ENCODE measurements at regions not wholly inside any gene's neighbourhood (a gene's known extent, or its start where the extent isn't known, plus 50 kb on each side); places are given as distances from the start of the nearest gene placed in this dataset.

DNA sequence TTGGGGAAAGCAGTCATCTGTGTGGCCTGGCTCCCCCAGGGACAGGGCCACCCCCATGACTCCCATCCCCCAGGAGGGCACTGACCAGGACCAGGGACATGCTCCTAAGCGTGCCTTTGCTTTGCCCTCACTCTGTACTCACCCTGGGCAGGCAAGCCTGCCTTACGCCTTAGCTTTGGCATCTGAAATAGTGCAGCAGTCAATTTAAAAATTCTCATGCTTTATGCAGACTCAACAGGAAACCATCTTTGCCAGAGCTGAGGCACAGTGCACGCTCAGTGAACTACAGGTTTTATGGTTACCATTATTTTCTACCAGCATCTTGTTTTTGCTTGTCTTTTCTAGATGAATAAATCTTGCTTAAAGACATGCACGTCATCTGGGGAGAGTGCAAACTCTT, 323.5 kb downstream of the IRX2 start:
- Histone ChIP-seq H3K9me3 (ENCODE audit: low read depth) (peaks cover 16% of the 10 kb centered on the region), H3K4me1 (no peaks in the 10 kb centered on the region), H3K27ac (no peak overlapping the region), H2AFZ (replicated peaks) (no peak overlapping the region), H3K4me2 (no peak overlapping the region), H3K36me3 (no peaks in the 10 kb centered on the region), H3K9ac (no peak overlapping the region), H4K20me1 (ENCODE audit: low read depth) (no peaks in the 10 kb centered on the region), H3K27me3 (no peaks in the 10 kb centered on the region), H3F3A (ENCODE audit: low read depth) (no peaks in the 10 kb centered on the region), H3K79me2 (ENCODE audit: low read depth) (no peaks in the 10 kb centered on the region), H3K4me3 (no peak overlapping the region)
- Mint-ChIP-seq H3K27me3 (ENCODE audit: insufficient read depth, low read depth) (peaks cover 4% of the 10 kb centered on the region), H3K27ac (no peak overlapping the region), H3K36me3 (peaks cover 3% of the 10 kb centered on the region), H3K4me1 (peaks cover 29% of the 10 kb centered on the region), H3K4me3 (no peak overlapping the region), H3K9me3 (peaks cover 26% of the 10 kb centered on the region)
- no peak for DNase-seq (ENCODE audit: low spot score)
- no peak for TF ChIP-seq EZH2phosphoT487 (IDR thresholded peaks at IDR 0.05)
- TF ChIP-seq, protein P1, sequence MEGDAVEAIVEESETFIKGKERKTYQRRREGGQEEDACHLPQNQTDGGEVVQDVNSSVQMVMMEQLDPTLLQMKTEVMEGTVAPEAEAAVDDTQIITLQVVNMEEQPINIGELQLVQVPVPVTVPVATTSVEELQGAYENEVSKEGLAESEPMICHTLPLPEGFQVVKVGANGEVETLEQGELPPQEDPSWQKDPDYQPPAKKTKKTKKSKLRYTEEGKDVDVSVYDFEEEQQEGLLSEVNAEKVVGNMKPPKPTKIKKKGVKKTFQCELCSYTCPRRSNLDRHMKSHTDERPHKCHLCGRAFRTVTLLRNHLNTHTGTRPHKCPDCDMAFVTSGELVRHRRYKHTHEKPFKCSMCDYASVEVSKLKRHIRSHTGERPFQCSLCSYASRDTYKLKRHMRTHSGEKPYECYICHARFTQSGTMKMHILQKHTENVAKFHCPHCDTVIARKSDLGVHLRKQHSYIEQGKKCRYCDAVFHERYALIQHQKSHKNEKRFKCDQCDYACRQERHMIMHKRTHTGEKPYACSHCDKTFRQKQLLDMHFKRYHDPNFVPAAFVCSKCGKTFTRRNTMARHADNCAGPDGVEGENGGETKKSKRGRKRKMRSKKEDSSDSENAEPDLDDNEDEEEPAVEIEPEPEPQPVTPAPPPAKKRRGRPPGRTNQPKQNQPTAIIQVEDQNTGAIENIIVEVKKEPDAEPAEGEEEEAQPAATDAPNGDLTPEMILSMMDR (IDR thresholded peaks at IDR 0.05) = no peak
- no peak for TF ChIP-seq EZH2 (IDR thresholded peaks at IDR 0.05)

- H3K4me1 ChIP-seq = no peaks in the 10 kb centered on the region
- Mint-ChIP-seq H3K36me3 (no peaks in the 10 kb centered on the region), H3K4me1 (peaks cover 5% of the 10 kb centered on the region), H3K27ac (no peak overlapping the region), H3K4me3 (no peak overlapping the region), H3K27me3 (ENCODE audit: insufficient read depth, low read depth) (no peaks in the 10 kb centered on the region), H3K9me3 (peaks cover 28% of the 10 kb centered on the region)
- H3K4me2 ChIP-seq = no peak overlapping the region
- H3K36me3 ChIP-seq = no peaks in the 10 kb centered on the region
- no peak overlapping the region for H3K4me3 ChIP-seq
- DNase-seq (ENCODE audit: low spot score) = no peak
- no peaks in the 10 kb centered on the region for H4K20me1 ChIP-seq (ENCODE audit: low read depth)
- no peak overlapping the region for H3K9ac ChIP-seq
- no peaks in the 10 kb centered on the region for H3K27me3 ChIP-seq
- no peaks in the 10 kb centered on the region for H3K79me2 ChIP-seq (ENCODE audit: low read depth)
- peaks cover 11% of the 10 kb centered on the region for H3K9me3 ChIP-seq (ENCODE audit: low read depth)
- TF ChIP-seq EZH2phosphoT487 (IDR thresholded peaks at IDR 0.05) (no peak), EZH2 (IDR thresholded peaks at IDR 0.05) (no peak)
- TF ChIP-seq, protein P1 (IDR thresholded peaks at IDR 0.05) = no peak
- H3K27ac ChIP-seq = no peak overlapping the region
- no peak overlapping the region for H2AFZ ChIP-seq (replicated peaks)
- H3F3A ChIP-seq (ENCODE audit: low read depth) = no peaks in the 10 kb centered on the region
These were observed 327.8 kb downstream of the IRX2 start for GRCh38 chr5:2423634-2424033.

- Histone ChIP-seq H3K9ac (no peak overlapping the region), H3K4me1 (no peaks in the 10 kb centered on the region), H3K27ac (no peak overlapping the region), H3F3A (ENCODE audit: low read depth) (no peaks in the 10 kb centered on the region), H3K36me3 (no peaks in the 10 kb centered on the region), H3K9me3 (ENCODE audit: low read depth) (no peaks in the 10 kb centered on the region), H3K4me2 (no peak overlapping the region), H3K4me3 (no peak overlapping the region), H4K20me1 (ENCODE audit: low read depth) (no peaks in the 10 kb centered on the region), H2AFZ (replicated peaks) (no peak overlapping the region), H3K27me3 (no peaks in the 10 kb centered on the region), H3K79me2 (ENCODE audit: low read depth) (no peaks in the 10 kb centered on the region)
- no peak overlapping the region for H3K4me3 Mint-ChIP-seq
- no peak for DNase-seq (ENCODE audit: low spot score)
- TF ChIP-seq EZH2 (IDR thresholded peaks at IDR 0.05) = no peak
- H3K27me3 Mint-ChIP-seq (ENCODE audit: insufficient read depth, low read depth) = no peaks in the 10 kb centered on the region
- peaks cover 24% of the 10 kb centered on the region for H3K9me3 Mint-ChIP-seq
- H3K27ac Mint-ChIP-seq = no peak overlapping the region
- no peaks in the 10 kb centered on the region for H3K4me1 Mint-ChIP-seq
- no peaks in the 10 kb centered on the region for H3K36me3 Mint-ChIP-seq
These were observed 334.2 kb downstream of the IRX2 start for GRCh38 chr5:2417301-2417700.

GRCh38 chr5:2415678-2416077, 335.8 kb downstream of the IRX2 start:
- TF ChIP-seq EZH2phosphoT487 (IDR thresholded peaks at IDR 0.05) = no peak
- TF ChIP-seq, protein P1 (IDR thresholded peaks at IDR 0.05) = peak; percentile 30
- H3K4me1 ChIP-seq = no peaks in the 10 kb centered on the region
- no peak overlapping the region for H3K4me3 ChIP-seq
- no peak overlapping the region for H3K27ac ChIP-seq
- Mint-ChIP-seq H3K27me3 (ENCODE audit: insufficient read depth, low read depth) (peaks cover 3% of the 10 kb centered on the region), H3K36me3 (no peaks in the 10 kb centered on the region), H3K9me3 (peaks cover 20% of the 10 kb centered on the region), H3K4me3 (no peak overlapping the region), H3K4me1 (no peaks in the 10 kb centered on the region), H3K27ac (no peak overlapping the region)
- no peaks in the 10 kb centered on the region for H3K9me3 ChIP-seq (ENCODE audit: low read depth)
- DNase-seq (ENCODE audit: low spot score) = peak; percentile 16
- H4K20me1 ChIP-seq (ENCODE audit: low read depth) = no peaks in the 10 kb centered on the region
- H2AFZ ChIP-seq (replicated peaks) = no peak overlapping the region
- H3K36me3 ChIP-seq = no peaks in the 10 kb centered on the region
- H3K79me2 ChIP-seq (ENCODE audit: low read depth) = no peaks in the 10 kb centered on the region
- H3K27me3 ChIP-seq = no peaks in the 10 kb centered on the region
- H3K4me2 ChIP-seq = no peak overlapping the region
- no peaks in the 10 kb centered on the region for H3F3A ChIP-seq (ENCODE audit: low read depth)
- no peak overlapping the region for H3K9ac ChIP-seq

Measured in neural progenitor cell (in vitro differentiated cells).